Frontal cortex (tissue), 3 donors: ENCODE measurements at regions not wholly inside any gene's neighbourhood (a gene's known extent, or its start where the extent isn't known, plus 50 kb on each side); places are given as distances from the start of the nearest gene placed in this dataset.

Experiments used
- DNase-seq, 2 donors: peaks; one replicate each; pipeline ENCODE4 v3.0.0; 2012; ENCODE audit warnings: low spot score in 2 of 2
- FAIRE-seq: peaks from 2 replicates; lab custom pipeline; 2012; peaks lifted over from hg19 to GRCh38; lab: Jason Lieb, UNC
- donor health status: control.
- donor health status: control.
- donor health status: control.

DNA sequence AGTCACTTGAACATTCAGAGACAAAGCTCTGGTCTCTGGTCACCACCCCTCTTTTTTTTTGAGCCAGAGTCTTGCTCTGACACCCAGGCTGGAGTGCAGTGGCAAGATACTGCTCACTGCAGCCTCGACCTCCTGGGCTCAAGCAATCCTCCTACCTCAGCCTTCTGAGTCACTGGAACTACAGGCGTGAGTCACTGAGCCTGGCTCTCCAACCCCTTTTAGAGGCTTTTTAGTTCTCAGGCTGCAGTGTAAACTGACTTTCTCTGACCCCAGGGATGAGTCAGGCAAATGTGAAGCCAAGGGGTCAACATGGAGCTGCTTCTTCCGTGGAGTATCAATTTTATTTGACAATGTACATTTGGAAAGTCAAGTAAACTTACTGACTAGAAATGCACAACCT lies 229.2 kb downstream of the PTTG2 start:
- DNase-seq (no peak), FAIRE-seq (no peak)

- no peak for FAIRE-seq
- DNase-seq, result no peak
These were observed 230.6 kb downstream of the PTTG2 start for GRCh38 chr4:38190717-38191178.

DNA sequence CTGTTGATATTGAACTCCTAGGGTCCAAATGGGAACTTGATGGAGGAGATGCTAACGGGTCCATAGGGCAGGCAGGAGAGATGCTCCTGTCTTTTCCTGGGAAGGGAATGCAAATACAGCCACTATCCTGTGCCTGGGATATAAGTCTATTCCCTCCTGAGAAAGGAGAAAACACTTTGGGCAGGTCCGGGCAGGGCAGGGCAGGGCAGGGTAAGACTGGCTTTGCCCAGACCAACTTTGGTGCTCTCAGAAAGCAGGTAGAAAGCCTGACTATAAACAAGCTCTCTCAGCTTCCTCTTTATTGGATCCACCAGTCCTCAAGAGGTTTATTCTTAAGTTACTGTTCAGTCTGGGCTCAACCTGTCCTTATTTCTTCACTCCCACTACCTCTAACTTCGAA lies 232.3 kb downstream of the PTTG2 start:
- FAIRE-seq (no peak), DNase-seq (no peak)

DNA sequence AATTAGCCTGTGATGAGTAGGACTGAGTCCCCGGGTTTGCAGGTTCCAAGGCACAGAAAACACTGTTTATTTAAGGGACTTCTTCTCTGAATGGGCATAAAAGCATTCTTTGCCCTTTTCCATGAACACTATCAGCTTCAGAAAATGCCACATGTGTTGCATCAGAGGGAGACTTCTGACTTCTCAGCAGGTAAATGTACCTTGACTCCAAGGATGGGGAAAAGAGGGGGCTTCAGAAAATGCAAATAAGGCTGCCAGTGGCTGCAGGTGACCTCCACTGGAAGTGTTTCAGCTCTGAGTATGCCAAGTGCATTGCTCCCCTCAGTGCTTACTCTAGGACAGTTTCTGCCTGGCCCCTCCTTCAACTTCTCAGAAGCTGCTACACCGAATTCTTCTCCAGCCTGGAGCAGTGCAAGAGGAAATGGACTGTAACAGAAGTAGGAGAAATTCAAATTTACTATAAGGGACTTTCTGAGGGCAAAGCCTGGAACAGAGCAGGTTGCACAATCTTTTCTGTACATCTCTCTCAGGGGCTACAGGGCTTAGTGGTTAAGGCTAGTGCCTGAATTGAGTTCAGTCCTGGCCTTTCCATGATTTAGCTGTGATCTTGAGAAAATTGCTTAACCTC lies 233.2 kb downstream of the PTTG2 start:
- DNase-seq, result no peak
- FAIRE-seq, result no peak

DNA sequence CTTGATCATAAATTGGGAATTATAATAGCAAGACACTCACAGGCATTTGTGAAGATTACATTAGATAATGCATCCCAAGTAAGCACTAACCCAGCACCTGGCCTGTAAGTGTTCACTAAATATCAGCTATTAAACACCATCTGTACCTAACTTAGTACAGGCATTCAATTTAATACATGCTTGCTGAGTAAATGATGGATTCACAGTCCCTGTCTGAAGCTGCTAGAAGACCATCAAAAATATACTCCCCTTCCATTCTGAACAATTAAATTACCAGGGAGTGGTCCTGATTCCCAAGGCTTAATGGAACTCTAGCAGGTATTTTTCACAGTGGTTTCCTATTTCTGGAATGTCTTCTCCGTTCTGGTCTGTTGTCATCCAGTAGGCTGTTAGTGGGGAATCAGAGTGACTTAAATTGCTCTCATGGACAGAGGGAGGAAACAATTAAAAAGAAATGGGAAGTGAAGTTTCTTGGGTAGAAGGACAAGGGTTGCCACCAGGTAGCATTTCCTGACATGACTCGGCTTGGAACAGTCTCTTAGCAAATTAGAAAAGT lies 233.9 kb downstream of the PTTG2 start:
- no peak for FAIRE-seq

GRCh38 chr4:38195486-38195885 lies 235.3 kb downstream of the PTTG2 start:
- DNase-seq, result no peak
- FAIRE-seq, result no peak

More for the DNA sequence above, 233.9 kb downstream of the PTTG2 start:
- no peak for DNase-seq

DNA sequence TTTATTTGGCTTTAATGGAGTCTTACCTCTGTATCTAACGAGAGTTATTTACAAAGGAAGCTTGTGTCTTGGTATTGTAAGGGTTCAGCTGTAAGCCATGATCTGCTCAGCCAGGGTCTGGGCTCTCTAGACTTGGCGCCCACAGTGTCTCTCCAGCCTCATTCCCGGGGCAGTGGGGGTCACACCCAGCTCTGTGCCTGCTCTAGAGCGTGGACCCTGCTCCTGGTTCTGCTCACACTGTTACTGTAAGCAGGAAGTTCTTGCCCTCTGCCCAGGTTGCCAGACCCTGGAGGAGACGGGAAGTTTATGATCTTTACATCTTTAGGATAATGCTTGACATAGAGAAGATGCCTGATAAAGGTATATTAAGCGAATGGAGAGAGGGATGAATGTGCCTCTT lies 235.7 kb downstream of the PTTG2 start:
- FAIRE-seq (no peak), DNase-seq (no peak)

DNA sequence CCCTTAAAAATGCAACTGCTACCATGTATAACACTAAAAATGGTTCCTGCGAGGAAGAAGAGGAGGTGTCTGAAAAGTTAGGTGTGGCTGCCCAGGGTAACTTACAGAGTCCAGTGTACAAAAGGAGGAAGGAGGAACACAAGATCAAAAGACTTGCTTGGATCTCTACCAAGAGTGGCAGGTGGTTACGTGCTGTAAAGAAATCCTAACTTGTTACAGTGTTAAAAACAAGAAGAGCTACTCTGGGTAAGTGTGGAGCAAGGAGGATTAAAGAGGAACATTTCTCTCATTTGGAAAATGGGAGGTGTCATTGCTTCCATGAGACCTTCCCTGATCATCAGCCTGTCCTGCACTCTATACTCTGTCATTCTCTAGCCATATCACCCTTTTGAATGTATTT lies 242.0 kb downstream of the PTTG2 start:
- FAIRE-seq (no peak), DNase-seq (no peak)

DNA sequence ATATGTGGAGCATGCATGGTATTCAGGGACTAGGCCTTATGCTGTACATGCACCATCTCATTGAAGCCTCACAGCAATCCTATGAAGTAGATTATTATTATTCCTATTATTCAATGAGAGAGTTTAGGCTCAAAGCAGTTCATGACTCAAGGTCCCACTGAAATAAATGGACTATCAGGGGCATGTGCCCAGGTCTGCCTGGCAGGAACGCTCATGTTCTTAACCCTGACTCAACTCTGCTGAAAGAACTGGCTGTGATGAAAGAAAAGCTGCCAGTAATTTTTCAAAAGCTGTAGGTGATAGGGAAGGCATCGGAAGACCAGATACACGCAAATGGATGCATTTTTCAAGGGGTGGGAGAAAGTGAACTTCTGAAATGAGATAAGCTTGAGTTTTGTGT lies 243.4 kb downstream of the PTTG2 start:
- DNase-seq (no peak), FAIRE-seq (no peak)

GRCh38 chr4:38204339-38205035 lies 244.3 kb downstream of the PTTG2 start:
- DNase-seq (no peak), FAIRE-seq (no peak)

DNA sequence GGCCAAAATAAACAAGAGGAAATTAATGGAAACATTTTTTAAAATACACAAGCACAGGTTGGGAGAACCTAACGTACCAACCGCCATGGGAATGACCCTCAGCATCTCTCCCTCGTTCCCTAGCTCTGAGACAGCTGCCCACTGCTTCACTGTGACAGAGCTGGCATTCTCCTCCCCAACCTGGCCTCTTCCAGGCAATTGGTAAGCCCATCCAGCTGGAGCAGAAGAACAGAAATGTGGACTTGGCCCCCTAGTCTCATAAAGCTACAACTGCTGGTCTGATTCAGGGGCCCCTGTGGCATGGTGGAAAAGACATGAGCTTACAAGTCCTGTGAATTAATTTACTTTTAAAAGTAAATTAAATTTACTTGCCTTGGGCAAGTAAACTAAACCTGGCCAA lies 245.1 kb downstream of the PTTG2 start:
- FAIRE-seq (no peak), DNase-seq (no peak)

- no peak for DNase-seq
- no peak for FAIRE-seq
These were observed 246.9 kb downstream of the PTTG2 start for GRCh38 chr4:38207110-38207457.

DNA sequence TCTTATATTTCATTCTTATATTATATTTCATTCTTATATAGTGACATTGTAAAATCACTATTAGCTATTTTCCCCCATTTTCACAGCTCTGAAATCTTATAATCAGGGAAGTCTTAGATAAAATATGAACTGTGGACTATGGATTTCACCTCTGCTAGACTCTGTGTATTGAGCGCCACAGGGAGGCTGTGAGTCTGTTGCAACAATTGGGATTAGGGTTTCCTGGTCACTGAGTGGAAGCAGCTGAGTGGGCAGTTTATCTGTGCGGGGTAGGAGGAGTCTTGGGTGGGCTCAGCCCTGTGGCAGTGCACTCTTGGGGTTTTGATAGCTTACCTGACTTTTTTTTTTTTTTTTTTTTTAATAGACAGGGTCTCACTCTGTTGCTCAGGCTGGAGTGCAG lies 249.5 kb downstream of the PTTG2 start:
- DNase-seq, result no peak
- no peak for FAIRE-seq

DNA sequence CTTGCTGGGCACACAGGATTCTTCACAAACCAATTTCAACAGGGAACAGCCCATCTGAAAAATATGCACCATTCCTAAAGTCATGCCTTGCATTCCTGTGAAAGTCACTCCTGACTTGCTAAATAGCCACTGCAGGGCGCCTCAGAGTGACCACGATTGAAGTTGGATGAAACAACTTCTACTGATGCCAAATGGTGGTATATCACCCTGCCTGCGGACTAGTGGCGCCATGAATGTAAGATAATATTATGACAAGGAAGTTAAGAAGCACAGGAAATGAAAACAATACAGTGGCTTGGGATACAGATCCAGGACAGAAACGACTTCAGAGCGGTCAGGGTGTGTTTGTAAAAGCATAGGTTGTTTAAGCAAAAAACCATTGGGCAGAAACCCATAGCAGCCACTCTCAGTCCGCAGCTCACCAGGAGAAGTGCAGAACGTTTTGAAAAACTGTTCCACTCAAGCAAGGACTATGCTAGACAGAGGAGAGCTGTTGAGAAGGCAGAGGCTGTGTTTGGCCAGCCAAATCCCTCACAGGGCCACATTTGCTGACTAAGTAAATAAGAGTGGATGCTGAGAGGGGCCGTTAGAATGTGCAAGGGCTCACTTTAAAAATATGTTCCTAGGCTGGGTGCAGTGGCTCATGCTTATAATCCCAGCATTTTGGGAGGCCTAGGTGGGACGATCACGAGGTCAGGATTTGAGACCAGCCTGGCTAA lies 250.4 kb downstream of the PTTG2 start:
- DNase-seq, result no peak
- FAIRE-seq, result no peak

- DNase-seq, result no peak
- no peak for FAIRE-seq
These were observed 251.7 kb downstream of the PTTG2 start for GRCh38 chr4:38211885-38212284.

GRCh38 chr4:38213083-38213805 lies 253.0 kb downstream of the PTTG2 start:
- no peak for DNase-seq
- no peak for FAIRE-seq

DNA sequence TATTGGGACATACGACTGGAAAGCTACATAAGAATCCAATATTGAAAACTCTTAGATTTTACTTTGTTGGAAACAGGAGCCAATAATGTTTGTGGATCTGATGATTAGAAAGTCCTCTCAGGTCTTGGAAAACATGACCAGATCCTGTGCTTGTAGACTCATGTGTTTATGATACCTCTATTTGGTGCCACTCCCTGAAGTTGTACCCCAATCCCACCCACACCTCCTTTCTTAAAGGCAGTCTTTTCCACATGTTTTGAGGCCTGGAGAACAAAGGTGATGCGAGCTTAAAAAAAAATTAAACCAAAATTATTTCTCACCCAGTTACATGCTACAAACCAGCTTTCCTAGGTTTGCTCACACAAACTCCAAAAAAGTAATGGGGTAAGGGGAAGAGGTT lies 262.7 kb downstream of the PTTG2 start:
- no peak for DNase-seq
- no peak for FAIRE-seq

DNA sequence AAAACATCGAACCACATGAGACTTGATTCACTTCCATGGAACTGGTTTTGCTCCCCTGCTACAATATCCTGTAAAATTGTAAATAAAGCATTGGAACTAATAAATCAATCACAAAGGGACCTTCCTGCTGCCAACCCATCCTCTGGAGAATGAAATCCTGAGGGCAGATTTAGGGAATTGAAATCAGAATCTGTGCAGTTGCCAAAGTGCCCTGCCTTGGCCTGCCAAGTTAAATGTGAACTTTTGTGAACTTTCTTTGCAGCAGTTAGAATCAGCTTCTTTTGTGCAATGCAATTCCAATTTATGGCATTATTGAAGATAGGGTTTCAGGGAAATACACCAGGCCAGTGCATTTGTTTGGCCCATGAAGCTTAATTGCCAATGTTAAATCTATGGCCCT lies 263.1 kb downstream of the PTTG2 start:
- FAIRE-seq (no peak), DNase-seq (no peak)

DNA sequence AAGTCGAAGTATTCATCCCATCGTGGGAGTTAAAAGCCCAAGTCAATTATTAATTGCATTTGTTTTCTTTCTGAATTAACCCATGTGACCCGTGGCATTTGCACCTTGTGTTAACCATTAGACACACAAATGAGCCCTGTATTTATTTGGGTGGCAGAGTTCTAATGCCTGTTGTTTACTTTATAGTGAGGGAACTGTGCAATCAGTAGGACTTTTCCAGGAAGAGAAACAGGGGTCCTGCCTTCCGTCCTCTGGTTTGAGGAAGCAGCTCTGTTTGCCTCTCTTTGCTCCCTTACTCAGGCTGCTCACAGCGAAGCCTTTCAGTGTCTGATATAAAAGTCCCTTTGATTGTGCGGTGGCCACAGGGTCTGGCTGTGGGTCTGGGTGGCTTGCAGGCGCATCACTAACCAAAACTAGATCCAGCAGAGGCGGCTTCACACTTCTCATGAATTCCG lies 263.6 kb downstream of the PTTG2 start:
- DNase-seq (peak; percentile 28 to 38), FAIRE-seq (no peak)

- FAIRE-seq (no peak), DNase-seq (no peak)
These were observed 264.7 kb downstream of the PTTG2 start for GRCh38 chr4:38224850-38225249.
